ENCODE measurements at regions not wholly inside any gene's neighbourhood (a gene's known extent, or its start where the extent isn't known, plus 50 kb on each side); places are given as distances from the start of the nearest gene placed in this dataset.

- Histone ChIP-seq H3K27me3 (ENCODE audit: insufficient read depth) (no peaks in the 10 kb centered on the region), H4K20me1 (replicated peaks; ENCODE audit: insufficient read depth) (no peaks in the 10 kb centered on the region), H3K36me3 (ENCODE audit: insufficient read depth) (peaks cover 8% of the 10 kb centered on the region; the same call in 1 of the 2 replicates), H3K9me2 (ENCODE audit: insufficient read depth) (no peaks in the 10 kb centered on the region), H2AFZ (no peak overlapping the region), H3K79me2 (replicated peaks; ENCODE audit: insufficient read depth) (no peaks in the 10 kb centered on the region), H3K4me2 (no peak overlapping the region), H3F3A (replicated peaks; ENCODE audit: low read depth) (no peaks in the 10 kb centered on the region), H3K4me1 (ENCODE audit: insufficient read depth) (no peaks in the 10 kb centered on the region), H3K27ac (ENCODE audit: low read depth) (no peak overlapping the region), H3K4me3 (no peak overlapping the region)
- Mint-ChIP-seq H3K36me3 (ENCODE audit: low read depth) (peaks cover 30% of the 10 kb centered on the region), H3K9me3 (peaks cover 87% of the 10 kb centered on the region), H3K27me3 (ENCODE audit: insufficient read depth, low read depth, poor library complexity) (peaks cover 3% of the 10 kb centered on the region), H3K4me3 (no peak overlapping the region), H3K4me1 (no peaks in the 10 kb centered on the region), H3K27ac (no peak overlapping the region)
- no peak for ATAC-seq
- TF ChIP-seq CREB1 (CRISPR knock-in tag; IDR thresholded peaks at IDR 0.05; ENCODE audit: low read depth) = no peak
- TF ChIP-seq CTCF (conservative IDR thresholded peaks at IDR 0.05; ENCODE audit: low read depth in 2 of 2) = no peak
- no peak for TF ChIP-seq EZH2 (IDR thresholded peaks at IDR 0.05; ENCODE audit: low read depth, unreplicated experiment)
- TF ChIP-seq REST (IDR thresholded peaks at IDR 0.05; ENCODE audit: unreplicated experiment) = no peak
- no peak for TF ChIP-seq STAT1 (IDR thresholded peaks at IDR 0.05; ENCODE audit: unreplicated experiment)
- TF ChIP-seq, protein P1, sequence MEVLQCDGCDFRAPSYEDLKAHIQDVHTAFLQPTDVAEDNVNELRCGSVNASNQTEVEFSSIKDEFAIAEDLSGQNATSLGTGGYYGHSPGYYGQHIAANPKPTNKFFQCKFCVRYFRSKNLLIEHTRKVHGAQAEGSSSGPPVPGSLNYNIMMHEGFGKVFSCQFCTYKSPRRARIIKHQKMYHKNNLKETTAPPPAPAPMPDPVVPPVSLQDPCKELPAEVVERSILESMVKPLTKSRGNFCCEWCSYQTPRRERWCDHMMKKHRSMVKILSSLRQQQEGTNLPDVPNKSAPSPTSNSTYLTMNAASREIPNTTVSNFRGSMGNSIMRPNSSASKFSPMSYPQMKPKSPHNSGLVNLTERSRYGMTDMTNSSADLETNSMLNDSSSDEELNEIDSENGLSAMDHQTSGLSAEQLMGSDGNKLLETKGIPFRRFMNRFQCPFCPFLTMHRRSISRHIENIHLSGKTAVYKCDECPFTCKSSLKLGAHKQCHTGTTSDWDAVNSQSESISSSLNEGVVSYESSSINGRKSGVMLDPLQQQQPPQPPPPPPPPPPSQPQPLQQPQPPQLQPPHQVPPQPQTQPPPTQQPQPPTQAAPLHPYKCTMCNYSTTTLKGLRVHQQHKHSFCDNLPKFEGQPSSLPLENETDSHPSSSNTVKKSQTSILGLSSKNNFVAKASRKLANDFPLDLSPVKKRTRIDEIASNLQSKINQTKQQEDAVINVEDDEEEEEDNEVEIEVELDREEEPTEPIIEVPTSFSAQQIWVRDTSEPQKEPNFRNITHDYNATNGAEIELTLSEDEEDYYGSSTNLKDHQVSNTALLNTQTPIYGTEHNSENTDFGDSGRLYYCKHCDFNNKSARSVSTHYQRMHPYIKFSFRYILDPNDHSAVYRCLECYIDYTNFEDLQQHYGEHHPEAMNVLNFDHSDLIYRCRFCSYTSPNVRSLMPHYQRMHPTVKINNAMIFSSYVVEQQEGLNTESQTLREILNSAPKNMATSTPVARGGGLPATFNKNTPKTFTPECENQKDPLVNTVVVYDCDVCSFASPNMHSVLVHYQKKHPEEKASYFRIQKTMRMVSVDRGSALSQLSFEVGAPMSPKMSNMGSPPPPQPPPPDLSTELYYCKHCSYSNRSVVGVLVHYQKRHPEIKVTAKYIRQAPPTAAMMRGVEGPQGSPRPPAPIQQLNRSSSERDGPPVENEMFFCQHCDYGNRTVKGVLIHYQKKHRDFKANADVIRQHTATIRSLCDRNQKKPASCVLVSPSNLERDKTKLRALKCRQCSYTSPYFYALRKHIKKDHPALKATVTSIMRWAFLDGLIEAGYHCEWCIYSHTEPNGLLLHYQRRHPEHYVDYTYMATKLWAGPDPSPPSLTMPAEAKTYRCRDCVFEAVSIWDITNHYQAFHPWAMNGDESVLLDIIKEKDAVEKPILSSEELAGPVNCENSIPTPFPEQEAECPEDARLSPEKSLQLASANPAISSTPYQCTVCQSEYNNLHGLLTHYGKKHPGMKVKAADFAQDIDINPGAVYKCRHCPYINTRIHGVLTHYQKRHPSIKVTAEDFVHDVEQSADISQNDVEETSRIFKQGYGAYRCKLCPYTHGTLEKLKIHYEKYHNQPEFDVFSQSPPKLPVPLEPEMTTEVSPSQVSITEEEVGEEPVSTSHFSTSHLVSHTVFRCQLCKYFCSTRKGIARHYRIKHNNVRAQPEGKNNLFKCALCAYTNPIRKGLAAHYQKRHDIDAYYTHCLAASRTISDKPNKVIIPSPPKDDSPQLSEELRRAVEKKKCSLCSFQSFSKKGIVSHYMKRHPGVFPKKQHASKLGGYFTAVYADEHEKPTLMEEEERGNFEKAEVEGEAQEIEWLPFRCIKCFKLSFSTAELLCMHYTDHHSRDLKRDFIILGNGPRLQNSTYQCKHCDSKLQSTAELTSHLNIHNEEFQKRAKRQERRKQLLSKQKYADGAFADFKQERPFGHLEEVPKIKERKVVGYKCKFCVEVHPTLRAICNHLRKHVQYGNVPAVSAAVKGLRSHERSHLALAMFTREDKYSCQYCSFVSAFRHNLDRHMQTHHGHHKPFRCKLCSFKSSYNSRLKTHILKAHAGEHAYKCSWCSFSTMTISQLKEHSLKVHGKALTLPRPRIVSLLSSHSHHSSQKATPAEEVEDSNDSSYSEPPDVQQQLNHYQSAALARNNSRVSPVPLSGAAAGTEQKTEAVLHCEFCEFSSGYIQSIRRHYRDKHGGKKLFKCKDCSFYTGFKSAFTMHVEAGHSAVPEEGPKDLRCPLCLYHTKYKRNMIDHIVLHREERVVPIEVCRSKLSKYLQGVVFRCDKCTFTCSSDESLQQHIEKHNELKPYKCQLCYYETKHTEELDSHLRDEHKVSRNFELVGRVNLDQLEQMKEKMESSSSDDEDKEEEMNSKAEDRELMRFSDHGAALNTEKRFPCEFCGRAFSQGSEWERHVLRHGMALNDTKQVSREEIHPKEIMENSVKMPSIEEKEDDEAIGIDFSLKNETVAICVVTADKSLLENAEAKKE (CRISPR knock-in tag; IDR thresholded peaks at IDR 0.05) = no peak
- no peak for TF ChIP-seq ZNF331 (CRISPR knock-in tag; IDR thresholded peaks at IDR 0.05; ENCODE audit: low read depth)
- TF ChIP-seq EZH2phosphoT487 (IDR thresholded peaks at IDR 0.05; ENCODE audit: unreplicated experiment) = no peak
- no peak for TF ChIP-seq POLR2AphosphoS5 (IDR thresholded peaks at IDR 0.05; ENCODE audit: low read depth)
- TF ChIP-seq NANOG (IDR thresholded peaks at IDR 0.05; ENCODE audit: borderline replicate concordance) = no peak
- no peak for TF ChIP-seq ZNF114 (CRISPR knock-in tag; IDR thresholded peaks at IDR 0.05)
- TF ChIP-seq ETS1 (IDR thresholded peaks at IDR 0.05) = no peak
- TF ChIP-seq JUNB (IDR thresholded peaks at IDR 0.05; ENCODE audit: unreplicated experiment) = no peak
- no peak for DNase-seq (ENCODE audit: low spot score)
These were observed 151.1 kb downstream of the AHSP start for GRCh38 chr16:31678649-31679325.
